Activated naive CD4-positive, alpha-beta T cell treated with anti-CD3 and anti-CD28 coated beads for 36 hours (primary cell): ENCODE measurements at regions not wholly inside any gene's neighbourhood (a gene's known extent, or its start where the extent isn't known, plus 50 kb on each side); places are given as distances from the start of the nearest gene placed in this dataset.

Source experiments
- CTCF ChIA-PET: fragments of 350-600 bp; sonication (Branson Sonifier 250); formaldehyde crosslinking; loops from one replicate; lab custom pipeline; 2021; ENCODE audit warnings: antibody characterized with exemption; lab: Charles Lee
- DNase-seq: peaks from one replicate; pipeline ENCODE4 v3.0.0-alpha.2; 2020
- H3K27ac Mint-ChIP-seq: one replicate; pipeline ENCODE4 v1.8.0; 2021; ENCODE audit warnings: mild to moderate bottlenecking, mixed read lengths
- H3K27me3 Mint-ChIP-seq: one replicate; pipeline ENCODE4 v1.8.0; 2021; ENCODE audit warnings: low read depth, mixed read lengths
- H3K36me3 Mint-ChIP-seq: one replicate; pipeline ENCODE4 v1.8.0; 2021; ENCODE audit warnings: low read depth, mixed read lengths
- H3K4me1 Mint-ChIP-seq: one replicate; pipeline ENCODE4 v1.8.0; 2021; ENCODE audit warnings: low read depth, mixed read lengths
- H3K4me3 Mint-ChIP-seq: one replicate; pipeline ENCODE4 v1.8.0; 2021; ENCODE audit warnings: mild to moderate bottlenecking, moderate library complexity, mixed read lengths
- H3K9me3 Mint-ChIP-seq: one replicate; pipeline ENCODE4 v1.8.0; 2021; ENCODE audit warnings: mixed read lengths
- intact Hi-C: fragments of 100-400 bp; cut with micrococcal nuclease; formaldehyde crosslinking; loops from one replicate; pipeline ENCODE4 v1.15.1; 2023

DNA sequence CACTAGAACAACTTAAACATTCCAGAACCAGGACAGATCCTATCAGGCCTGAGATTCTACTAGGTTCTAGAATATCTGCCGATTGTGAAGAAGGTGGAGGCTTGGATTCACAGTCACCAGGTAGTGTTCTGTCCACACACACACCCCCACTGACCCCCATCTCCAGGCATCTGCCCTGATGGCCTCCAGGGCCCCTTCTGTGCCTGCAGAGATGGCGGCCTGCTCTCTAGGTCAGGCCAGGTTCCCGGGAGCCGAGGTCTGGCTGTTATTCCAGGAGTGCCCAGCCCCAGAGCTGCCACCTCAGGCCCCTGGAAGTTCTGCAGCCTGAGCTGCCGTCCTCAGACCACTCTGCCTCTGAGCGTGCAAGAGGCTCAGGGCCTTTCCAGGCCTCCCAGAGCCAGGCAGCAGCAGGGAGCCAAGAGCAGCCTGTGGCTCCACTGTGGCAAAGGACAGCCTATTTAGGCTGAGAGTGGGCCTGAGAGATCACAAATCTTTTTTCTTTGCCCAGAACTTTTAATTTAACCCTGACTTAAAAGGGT lies 96.2 kb upstream of the ASAP2 start:
- H3K27me3 Mint-ChIP-seq = no peaks in the 10 kb centered on the region
- intact Hi-C loops = no loop called here
- H3K27ac Mint-ChIP-seq = no peak overlapping the region
- no peaks in the 10 kb centered on the region for H3K9me3 Mint-ChIP-seq
- CTCF ChIA-PET = no interaction called here
- DNase-seq = no peak
- H3K4me3 Mint-ChIP-seq = no peak overlapping the region
- H3K36me3 Mint-ChIP-seq = no peaks in the 10 kb centered on the region
- no peaks in the 10 kb centered on the region for H3K4me1 Mint-ChIP-seq

DNA sequence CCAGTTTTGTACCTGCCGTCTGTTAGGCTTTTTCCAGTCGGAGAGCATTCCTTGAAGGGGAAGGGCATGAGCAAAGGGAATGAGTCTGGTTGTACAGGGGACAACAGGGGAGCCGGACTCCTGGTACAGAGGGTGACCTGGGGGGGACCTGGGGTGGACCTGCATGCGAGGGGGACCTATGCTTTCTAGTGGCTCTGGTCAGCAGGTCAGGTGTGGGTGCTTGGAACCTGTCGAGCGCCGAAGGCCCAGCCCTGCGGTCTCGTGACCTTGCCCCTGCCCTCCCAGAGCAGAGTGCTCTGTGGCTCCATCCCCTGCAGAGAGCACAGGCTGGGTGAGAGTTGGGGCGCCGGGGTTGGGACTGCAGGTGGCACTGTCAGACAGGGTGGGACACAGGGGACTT lies 96.7 kb upstream of the ASAP2 start:
- Mint-ChIP-seq H3K36me3 (no peaks in the 10 kb centered on the region), H3K27me3 (no peaks in the 10 kb centered on the region), H3K27ac (no peak overlapping the region), H3K9me3 (no peaks in the 10 kb centered on the region), H3K4me1 (no peaks in the 10 kb centered on the region), H3K4me3 (no peak overlapping the region)
- intact Hi-C loops = no loop called here
- DNase-seq = no peak
- CTCF ChIA-PET = no interaction called here

DNA sequence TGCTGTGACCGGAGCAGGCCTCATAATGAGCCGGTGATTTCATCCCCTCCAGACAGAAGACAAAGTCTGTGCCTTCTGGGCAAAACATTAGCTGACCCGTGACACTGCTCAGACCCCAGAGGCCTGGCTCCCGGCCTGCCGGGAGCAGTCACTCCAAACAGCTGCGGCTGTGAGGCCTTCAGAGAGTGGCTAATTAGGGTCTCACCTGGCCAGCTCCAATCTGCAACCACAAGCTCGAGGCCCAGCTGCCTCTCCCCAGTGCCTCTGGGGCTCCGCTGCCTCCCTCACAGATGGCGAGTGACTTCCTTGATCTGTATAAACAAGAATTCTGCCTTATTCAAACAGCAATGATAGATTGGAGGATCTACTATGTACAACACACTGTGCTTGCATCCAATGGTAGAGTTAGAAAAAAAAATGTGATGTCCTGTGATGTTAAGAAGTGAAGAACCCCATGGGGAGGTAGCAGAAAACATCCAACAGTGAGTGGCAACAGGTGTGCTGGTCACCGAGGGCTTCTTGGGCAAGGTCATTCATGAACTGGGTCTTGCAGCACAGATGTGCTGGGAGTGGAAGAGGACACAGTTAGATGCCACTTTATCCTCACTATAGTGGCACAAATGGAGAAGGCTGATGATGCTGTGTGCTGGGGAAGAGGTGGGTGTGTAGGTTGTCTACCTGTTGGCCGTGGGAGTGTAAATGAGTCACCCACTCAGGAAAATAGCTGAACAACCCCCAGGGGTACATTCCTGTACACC lies 98.2 kb upstream of the ASAP2 start:
- Mint-ChIP-seq H3K9me3 (no peaks in the 10 kb centered on the region), H3K4me3 (no peak overlapping the region), H3K27ac (no peak overlapping the region), H3K27me3 (no peaks in the 10 kb centered on the region), H3K36me3 (no peaks in the 10 kb centered on the region), H3K4me1 (no peaks in the 10 kb centered on the region)
- CTCF ChIA-PET = no interaction called here
- intact Hi-C loops = no loop called here
- no peak for DNase-seq

DNA sequence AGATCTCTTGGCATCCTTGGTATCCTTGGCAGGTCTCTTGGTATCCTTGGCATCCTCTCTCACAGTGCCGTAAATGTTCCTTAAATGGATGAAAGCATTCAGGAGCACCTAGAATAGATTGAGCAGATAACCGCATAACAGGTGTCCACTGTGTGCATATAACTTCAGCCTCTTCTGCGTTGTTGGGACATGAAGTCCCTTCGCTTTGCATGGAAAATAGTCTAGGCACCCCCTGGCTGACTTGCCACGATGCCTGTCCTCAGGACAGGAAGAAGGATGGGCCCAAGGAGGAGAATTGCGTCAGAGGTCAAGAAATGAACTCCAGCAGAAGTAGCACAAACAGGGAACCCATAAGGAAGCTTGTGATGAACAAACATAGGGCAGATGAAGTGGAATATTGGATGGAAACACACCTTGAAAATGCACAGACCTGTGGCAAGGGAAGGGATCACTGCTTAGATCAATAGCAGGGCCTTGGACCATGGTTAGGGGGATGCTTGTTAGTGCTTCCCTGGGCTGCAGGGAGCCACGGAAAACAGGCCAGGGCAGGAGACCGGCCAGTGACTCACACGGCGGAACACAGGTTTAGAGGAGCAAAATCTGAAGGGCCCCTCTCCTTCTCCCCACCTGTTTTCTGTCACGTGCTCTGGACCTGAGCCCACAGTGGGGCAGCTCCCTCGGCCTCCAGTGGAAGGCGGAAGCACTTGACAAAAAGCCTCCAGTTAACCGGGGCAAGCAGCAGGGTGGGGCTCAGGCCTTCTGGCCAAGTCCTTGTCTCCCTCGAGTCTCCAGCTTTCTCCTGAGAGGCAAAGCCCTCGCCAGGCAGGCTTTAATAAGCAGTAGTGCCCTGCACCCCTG lies 99.2 kb upstream of the ASAP2 start:
- Mint-ChIP-seq H3K27me3 (no peaks in the 10 kb centered on the region), H3K27ac (no peak overlapping the region), H3K4me1 (no peaks in the 10 kb centered on the region), H3K9me3 (no peaks in the 10 kb centered on the region), H3K4me3 (no peak overlapping the region), H3K36me3 (no peaks in the 10 kb centered on the region)
- DNase-seq = no peak
- intact Hi-C loops = no loop called here
- CTCF ChIA-PET = no interaction called here

DNA sequence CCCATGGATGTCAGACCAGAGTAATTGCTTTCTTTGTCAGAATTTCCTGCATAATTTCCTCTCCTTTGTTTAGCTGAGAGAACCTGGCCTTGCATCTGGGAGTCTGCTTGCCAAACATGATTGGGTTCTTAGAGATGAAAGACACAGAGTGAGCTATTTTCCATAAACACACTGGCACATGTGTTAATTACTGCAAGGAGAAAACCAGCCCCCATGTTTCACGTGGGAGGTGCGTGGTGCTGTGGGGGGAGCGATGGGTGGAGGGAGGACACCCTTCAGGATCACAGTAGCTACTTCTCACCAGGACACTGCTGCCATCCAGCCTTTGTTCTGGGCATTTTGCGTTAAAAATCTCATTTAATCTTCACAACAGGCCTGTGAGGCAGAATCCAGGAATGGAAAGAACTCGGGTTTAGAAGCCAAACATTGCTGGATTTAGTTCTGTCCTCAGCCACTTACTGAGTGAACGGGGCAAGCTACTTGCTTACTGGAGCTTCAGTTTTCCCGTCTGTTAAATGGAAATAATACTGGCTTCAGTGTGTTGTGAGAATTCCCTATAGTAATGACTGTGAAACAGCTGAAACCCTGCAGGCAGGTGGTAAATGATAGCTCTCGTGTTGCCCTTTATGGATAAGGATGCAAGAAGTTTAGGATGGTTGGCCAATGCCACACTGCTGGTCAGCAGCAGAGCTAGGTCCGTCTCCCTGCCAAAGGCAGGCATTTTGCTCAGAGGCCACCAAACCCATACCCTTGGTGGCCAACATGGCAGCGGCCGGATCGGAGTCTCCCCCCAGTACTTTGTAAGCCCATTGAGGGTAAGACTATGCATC lies 100.1 kb upstream of the ASAP2 start:
- CTCF ChIA-PET = no interaction called here
- Mint-ChIP-seq H3K27me3 (no peaks in the 10 kb centered on the region), H3K4me3 (no peak overlapping the region), H3K27ac (no peak overlapping the region), H3K4me1 (no peaks in the 10 kb centered on the region), H3K36me3 (no peaks in the 10 kb centered on the region), H3K9me3 (no peaks in the 10 kb centered on the region)
- DNase-seq = no peak
- intact Hi-C loops = no loop called here

DNA sequence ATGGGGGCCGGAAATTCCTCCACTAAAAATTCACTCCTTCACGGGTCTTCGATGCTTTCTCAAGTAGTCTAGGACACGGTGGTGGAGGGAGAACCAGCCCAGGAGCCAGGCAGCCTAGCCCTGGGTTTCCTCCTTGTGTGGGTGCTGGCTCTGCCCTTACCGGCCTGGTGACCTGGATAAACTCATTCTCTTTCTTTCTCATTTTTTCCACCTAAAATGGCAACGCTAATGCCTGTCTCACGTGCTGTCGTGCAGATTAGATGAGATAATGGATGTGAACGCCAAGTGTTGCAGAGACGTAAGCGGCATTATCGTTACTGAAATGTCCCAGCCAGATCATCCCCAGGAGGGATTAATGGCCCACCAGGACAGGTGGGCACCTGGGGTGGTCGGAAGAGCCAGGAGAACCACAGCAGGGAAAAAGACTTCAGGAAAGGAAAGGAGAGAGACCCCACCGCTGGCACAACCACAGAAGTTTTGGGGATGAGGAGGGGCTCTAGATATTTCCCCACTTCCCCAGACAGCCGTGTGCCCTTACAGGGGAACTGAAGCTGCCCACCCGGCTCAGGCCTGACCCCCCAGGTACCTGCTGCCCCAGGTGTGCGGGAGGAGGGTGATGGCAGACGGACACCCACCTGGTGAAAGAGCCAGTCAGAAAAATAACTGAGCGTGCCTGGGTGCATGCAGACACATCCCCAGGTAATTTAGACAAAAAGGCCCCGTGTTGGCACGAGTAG lies 100.8 kb upstream of the ASAP2 start:
- intact Hi-C loops = no loop called here
- no peak overlapping the region for H3K27ac Mint-ChIP-seq
- CTCF ChIA-PET = no interaction called here
- DNase-seq = no peak
- no peaks in the 10 kb centered on the region for H3K4me1 Mint-ChIP-seq
- H3K9me3 Mint-ChIP-seq = no peaks in the 10 kb centered on the region
- H3K27me3 Mint-ChIP-seq = no peaks in the 10 kb centered on the region
- no peak overlapping the region for H3K4me3 Mint-ChIP-seq
- no peaks in the 10 kb centered on the region for H3K36me3 Mint-ChIP-seq

DNA sequence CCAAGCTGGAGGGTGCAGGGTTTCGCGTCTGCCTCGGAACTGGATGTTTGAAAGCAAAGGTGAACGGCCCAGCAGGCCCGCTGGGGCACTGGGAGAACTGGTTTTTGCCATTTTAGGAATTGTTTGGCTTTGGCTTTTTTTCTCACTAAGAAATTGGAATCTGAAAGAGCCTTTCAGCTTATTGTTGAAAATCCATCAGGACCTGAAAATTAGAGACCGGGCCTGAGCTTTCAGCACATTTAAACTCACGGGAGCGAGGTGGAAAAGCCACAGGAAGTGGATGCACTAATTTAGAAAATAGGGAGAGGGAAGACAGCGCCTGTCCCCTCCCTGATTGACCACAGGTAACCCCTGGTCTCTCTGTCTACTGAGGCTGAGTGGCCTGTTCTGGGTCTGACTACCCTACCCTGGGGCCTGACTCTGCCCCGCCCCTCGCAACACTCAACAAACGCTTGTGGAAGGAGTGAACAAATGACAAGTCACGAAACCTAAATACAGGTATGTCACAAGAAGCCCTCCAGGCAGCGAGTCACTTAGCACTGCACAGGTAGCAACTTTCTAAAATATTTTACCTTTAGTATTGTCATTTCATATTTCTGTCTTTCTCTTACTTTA lies 100.3 kb upstream of the MBOAT2 start:
- H3K4me1 Mint-ChIP-seq = peaks cover 2% of the 10 kb centered on the region

DNA sequence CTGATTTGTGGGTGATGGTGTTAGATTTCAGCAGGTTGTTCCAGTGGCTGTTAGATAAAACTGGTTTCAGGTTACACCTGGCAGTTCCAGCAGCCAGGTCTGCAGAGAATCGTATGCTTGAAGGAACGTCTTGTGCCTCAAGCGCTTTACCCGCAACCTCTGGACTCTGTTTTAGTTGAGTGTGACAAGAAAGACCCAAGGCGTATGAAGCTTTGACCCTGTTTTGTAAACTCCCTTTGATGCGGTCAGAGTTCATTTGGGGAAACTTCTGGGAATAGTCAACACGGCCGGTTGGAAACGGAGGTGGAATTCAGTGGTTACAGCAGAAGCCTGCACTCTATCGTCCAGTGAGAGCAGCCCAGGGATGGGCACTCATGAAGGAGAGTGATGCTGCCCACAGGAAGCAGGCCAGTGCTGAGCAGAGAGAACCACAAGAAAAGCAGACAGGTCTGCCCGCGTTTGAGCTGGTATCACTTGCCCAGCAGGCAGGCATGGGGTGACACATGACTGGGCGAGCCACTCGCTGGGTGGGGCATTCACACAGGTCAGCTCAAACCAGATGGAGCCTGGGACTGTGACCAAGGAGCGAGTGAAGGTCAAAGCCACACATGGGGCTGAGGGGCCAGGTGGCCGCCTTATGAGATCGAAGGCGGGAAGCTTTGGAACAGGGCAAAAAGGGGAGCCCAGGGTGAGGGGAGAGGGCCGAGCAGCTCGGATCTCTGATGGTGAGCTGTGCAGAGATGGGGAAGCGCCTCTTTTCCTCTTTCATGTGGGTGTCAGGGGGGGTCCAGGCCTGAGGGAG lies 99.6 kb upstream of the MBOAT2 start:
- Mint-ChIP-seq H3K4me1 (peaks cover 2% of the 10 kb centered on the region), H3K27ac (no peak overlapping the region), H3K4me3 (no peak overlapping the region), H3K9me3 (no peaks in the 10 kb centered on the region), H3K36me3 (no peaks in the 10 kb centered on the region), H3K27me3 (no peaks in the 10 kb centered on the region)
- DNase-seq = no peak
- CTCF ChIA-PET = interaction anchor here (0.6 to 1.1 kb wide), 3 partner anchors 11 to 1624 kb away, joined by 3 to 4 read pairs (median 4); no protein-coding TSS in a partner anchor
- intact Hi-C loops = no loop called here

More for the DNA sequence above, 100.3 kb upstream of the MBOAT2 start:
- Mint-ChIP-seq H3K27ac (no peak overlapping the region), H3K36me3 (no peaks in the 10 kb centered on the region), H3K4me3 (no peak overlapping the region), H3K27me3 (no peaks in the 10 kb centered on the region), H3K9me3 (no peaks in the 10 kb centered on the region)
- no peak for DNase-seq
- intact Hi-C loops = no loop called here
- CTCF ChIA-PET = interaction anchor here (0.6 to 1.1 kb wide), 2 partner anchors 10 to 158 kb away, joined by 3 to 4 read pairs; no protein-coding TSS in a partner anchor

DNA sequence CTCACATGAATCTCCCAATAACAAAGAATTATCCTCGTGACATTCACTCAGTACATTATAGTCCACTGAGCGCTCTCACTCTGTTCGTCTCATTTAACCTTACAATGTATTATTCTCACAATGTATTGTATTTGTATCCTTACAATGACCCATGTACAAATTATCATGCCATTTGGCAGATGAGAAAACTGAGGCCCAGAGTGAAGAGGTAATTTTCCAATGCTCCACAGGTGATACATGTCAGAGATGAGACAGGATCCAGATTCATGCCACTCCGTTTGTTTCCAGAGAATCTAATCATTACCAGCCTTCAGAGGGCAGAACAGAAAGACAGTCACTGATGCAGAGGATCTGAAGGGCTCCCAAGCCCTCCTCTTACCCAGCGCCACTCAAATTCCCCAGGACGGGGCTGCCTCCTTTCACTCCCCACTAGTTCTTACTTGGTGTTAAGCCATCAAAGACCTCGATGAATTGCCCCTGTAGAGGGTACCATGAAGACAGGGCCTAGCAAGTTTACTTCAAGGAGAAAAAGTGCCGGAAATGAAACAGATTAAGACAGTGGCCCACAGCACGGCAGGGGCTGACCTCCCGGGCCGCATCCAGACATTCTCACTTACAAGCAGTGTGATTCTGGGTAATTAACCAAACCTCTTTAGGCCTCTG lies 98.4 kb upstream of the MBOAT2 start:
- Mint-ChIP-seq H3K4me1 (peaks cover 2% of the 10 kb centered on the region), H3K4me3 (no peak overlapping the region), H3K27ac (no peak overlapping the region), H3K9me3 (no peaks in the 10 kb centered on the region), H3K36me3 (no peaks in the 10 kb centered on the region), H3K27me3 (no peaks in the 10 kb centered on the region)
- DNase-seq = no peak
- CTCF ChIA-PET = no interaction called here
- intact Hi-C loops = no loop called here

DNA sequence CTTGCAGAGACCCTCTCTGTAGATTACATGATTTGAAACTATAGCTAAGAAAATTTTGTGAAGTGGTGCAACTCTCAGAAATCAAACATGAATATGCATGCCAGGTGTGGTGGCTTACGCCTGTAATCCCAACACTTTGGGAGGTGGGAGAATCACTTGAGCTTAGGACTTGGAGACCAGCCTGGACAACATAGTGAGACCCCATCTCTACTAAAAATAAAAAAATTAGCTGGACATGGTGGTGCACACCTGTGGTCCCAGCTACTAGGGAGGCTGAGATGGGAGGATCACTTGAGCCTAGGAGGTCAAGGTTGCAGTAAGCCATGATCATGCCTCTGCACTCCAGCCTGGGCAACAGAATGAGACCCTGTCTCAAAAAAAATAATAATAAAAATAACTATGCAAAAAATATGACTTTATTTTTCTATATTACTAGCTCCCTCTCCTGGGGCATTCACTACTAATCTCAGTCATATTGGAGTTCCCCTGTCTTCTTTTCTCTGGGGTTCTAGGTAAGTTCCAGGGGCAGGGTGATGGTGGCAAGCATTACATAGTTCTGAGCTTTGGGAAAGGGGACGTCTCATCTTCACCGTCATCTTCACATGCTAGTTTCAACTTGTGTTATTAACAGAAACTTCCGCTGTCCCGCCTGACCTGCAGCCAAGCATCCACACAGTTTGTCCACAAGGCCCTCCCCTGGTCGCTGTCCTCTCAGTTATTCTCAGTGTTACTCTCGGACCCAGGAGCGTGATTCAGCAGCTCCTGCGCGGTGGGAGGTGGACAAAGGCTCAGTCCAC lies 96.8 kb upstream of the MBOAT2 start:
- H3K9me3 Mint-ChIP-seq = no peaks in the 10 kb centered on the region
- CTCF ChIA-PET = interaction anchor here (1.1 kb wide), 1 partner anchor 218 kb away, joined by 3 read pairs; no protein-coding TSS in a partner anchor
- H3K27ac Mint-ChIP-seq = no peak overlapping the region
- intact Hi-C loops = no loop called here
- H3K36me3 Mint-ChIP-seq = no peaks in the 10 kb centered on the region
- H3K4me3 Mint-ChIP-seq = no peak overlapping the region
- H3K27me3 Mint-ChIP-seq = peaks cover 4% of the 10 kb centered on the region
- H3K4me1 Mint-ChIP-seq = peaks cover 2% of the 10 kb centered on the region
- no peak for DNase-seq
